Stimulated activated CD4-positive, alpha-beta T cell treated with anti-CD3 and anti-CD28 coated beads, Interleukin-12 subunit alpha, Interleukin-12 subunit beta, amount 100 ng/mL, for 24 hours (primary cell): ENCODE measurements at regions not wholly inside any gene's neighbourhood (a gene's known extent, or its start where the extent isn't known, plus 50 kb on each side); places are given as distances from the start of the nearest gene placed in this dataset.

Experiments used
- DNase-seq, 2 experiments: peaks; one replicate each; pipeline ENCODE4 v3.0.0-alpha.2; 2020; ENCODE audit warnings: low read depth in 2 of 2

DNA sequence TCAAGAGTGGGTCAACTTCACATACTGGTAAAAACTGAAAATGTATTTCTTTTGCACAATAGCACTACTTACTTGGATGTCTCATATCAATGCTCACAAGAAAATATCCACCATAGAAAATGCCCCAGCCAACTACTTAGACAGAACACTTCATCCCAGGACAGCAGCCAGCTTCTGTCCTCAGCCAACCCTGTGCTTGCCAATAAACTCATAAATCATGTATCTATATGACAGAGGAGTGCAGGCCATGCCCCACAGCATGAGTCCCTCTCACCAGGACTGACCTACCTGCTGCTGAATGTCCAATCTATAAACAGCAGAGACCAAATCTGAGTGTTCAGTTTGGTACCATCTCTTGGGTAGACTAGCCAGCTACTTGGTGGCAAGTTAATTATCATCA, 179.3 kb downstream of the OMA1 start:
- DNase-seq = no peak

DNA sequence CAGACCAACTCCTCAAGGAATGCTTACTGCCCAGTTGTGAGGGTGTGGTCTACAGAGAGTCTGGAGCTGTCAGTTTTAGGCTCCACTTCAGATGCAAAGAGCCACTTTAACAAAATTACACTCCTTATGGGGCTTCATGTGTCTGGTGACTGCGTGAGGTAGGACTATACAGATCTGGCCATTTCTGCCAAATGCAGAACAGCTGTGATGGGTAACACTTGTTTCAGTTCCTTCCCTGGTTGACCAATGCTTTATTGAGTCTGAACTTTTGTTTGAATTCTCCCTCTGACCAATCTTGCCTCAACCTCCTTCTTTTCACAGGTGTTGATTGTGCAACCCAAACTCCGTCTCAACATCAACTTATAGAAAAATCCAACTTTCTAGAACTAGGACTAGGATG, 181.2 kb downstream of the OMA1 start:
- DNase-seq = no peak

DNA sequence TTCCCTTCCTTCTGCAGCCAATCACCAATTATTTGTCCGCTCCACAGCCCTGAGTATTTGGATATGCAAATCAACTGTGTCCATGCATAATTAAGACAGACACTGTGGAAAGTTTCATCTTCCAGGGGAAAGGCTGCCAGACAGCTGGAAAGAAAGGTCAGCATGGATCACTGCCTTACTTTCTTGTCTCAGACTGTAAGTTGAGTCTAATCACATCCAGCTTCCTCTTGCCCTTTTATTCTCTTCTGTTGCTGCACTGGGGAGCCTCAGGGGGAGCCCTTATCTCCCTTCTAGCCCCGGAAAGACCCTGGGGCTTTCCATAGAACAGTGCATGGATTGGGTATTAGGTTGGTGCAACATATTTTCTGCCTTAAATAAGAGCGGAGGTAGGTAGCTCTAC, 182.9 kb downstream of the OMA1 start:
- no peak for DNase-seq

DNA sequence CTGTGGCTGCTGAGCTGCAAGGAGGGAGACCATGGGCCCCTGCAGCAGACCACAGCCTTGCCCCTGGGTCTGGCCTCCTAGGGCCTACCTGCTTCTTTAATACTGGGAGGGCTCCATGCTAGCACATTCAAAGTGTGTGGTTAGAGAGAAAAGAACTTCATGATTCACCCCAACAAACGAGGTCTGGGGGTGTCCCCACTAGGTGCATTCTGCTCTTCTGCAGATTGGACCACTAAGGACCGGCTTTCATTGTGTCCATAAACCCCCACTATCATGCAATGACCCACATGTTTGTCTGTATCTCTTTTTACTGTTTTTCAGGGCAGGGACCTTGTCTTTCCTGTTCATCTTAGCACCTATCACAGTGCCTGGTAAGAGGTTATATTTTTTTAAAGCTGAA, 185.4 kb downstream of the OMA1 start:
- no peak for DNase-seq

DNA sequence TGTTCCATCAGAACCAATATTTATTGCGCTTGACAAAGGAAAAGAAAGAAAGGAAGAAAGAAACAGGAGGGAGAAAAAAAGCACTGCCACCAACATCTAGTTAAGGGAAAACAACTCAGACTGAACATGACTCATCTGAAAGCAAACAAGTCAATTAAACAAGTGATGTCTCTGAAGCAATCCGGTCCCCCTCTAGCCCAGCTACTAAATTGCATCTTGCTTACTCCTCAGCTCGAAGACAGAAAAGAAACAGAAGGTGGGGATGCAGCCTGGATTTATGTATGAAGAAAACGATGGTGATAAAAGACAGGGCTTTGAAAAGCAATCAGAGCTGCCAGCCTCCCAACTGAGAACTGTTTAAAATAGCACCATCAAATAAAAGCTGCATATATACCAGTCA, 188.2 kb downstream of the OMA1 start:
- no peak for DNase-seq

DNA sequence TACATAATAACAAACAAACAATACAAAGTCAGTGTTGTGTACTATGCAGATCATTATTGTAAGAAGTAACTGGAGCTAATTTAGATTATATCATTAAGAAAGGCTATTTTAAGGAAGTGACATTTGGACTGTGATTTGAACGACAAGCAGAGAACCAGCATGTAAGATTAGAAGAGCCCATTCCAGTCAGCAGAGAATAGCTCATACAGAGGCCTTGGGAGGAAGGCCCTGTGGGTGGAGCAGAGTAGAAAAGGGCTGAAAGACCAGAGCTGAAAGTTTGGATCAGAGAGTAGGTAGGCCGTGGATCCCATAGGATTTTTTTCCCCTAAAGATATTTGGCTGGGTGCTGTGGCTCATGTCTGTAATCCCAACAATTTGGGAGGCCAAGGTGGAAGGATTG, 190.1 kb downstream of the OMA1 start:
- no peak for DNase-seq

DNA sequence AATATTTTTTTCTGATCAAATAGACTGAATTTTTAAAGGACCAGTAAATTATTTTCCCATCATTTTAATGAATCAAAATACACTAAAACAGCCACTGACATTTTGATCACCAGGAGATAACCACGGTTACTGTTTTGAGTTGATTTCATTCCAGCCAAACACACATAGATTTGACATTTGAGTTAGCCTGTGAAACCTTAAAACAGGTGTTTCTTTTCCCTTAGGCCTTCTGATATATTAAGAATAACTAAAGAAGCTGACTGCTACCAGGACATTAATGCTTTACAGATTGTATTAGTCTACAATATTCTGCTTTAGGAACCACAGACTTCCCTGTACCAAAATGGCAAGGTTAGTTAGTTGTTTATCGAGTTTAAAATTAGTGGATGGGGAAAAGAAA, 193.4 kb downstream of the OMA1 start:
- DNase-seq = no peak

DNA sequence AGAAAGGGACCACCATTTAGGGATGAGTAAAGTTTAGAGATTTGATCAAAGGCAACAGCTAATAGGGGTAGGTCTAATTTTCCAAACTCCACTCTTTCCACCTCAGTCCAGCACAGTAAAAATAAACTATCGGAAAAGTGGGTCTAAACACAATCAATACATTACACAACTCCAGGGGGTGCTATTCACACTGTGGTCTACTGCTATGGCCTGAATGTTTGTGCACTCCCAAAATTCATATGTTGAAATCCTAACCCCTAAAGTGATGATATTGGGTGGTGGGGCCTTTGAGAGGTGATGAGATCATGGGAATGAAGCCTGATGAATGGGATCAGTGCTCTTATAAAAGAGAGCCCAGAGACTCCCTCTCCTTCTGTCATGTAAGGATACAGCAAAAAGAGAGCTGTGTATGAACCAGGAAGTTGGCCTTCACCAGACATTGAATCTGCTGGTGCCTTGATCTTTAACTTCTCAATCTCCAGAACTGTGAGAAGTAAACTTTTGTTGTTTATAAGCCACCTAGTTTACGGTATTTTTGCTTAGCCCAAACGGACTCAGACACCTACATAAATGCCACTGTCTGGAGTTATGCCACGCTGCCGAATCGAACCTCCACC, 193.9 kb downstream of the OMA1 start:
- DNase-seq = no peak

DNA sequence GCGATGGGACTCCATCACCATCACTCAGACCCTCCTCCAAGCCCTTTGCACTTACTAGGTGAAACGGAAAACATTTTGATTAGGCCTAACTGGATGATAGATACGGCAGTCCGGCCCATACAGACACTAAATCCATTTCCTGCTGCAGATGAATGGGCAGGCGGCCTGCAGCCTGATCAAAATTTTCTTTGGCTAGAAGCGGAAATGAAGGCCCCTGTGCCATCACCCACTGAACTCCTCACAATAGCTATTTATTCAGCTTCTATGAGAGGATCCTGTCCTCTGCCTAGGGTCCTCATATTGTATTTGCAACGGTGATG, 200.5 kb downstream of the OMA1 start:
- DNase-seq = no peak

DNA sequence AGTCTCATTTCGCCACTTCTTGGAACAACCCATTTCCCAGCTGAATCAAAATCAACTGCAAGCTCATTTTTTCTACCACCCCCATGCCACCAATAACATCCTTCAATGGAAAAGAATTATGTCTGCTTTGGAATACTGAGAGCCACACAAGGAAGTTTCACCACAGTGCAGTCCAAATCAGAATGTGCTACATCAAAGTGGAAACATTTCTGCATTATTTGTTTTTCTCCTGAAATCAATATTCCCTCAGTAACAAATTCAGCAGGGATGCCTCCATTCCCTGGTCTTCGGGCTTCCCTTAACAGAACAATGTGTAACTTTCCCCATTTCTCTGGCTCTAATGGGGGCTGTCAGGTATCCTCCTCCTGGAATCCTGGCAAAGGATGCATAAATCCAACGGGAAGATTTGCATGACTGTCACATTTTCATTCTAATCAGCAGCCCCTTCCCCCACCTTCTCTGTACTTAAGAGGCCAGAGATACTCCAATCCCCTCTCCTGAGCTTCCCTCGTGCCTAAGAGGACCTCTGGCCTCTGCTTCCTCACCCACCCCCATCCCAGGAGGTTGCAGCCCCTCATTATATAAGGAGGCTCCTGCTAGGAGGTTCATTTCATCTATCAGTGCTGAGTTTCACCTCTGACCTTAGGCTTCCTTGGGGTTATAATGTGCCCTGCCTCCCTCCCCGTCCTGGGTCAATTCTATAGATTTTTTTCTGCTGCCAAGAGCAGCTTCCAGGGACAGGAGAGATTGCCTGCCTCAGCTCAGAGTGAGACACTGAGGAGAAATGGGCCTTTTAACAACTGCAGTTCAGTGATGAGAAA, 201.1 kb downstream of the OMA1 start:
- no peak for DNase-seq

DNA sequence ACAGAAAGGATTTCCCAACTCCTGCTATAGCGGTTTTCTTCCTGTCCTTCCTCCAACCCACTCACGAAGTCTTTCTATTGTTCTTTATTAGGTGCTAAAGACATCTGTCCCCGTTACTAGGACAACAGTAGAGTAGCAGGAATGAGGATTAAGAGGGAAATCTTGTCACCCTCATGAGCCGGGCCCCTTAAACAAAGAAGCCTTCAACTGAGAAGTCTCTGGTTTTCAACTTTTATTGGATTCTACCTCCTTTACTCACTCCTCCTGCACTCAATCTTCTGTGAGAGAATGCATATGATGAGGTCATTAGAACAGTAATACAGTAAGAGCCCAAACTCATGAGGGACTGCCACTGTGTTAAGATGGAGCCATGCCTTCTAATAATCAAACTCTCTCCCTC, 206.3 kb downstream of the OMA1 start:
- no peak for DNase-seq

DNA sequence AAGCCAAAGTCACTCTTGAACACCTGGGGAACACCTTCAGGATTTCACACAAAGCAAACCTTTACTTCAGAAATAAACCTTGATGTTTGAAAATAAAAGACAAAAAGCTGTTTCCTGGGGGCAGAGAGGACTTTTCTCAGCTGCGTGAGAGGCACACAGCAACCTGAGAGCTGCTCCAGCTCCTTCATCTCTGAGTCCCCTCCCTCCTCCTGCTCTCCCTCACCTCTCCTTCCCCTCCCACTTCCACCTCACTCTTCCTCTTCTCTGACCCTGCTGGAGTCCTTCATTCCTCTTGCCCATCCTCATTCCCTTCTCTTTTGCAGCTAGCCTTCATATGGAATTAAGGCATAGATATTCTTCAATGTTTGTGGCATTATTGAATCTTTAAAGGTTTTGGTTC, 208.4 kb downstream of the OMA1 start:
- DNase-seq = no peak

DNA sequence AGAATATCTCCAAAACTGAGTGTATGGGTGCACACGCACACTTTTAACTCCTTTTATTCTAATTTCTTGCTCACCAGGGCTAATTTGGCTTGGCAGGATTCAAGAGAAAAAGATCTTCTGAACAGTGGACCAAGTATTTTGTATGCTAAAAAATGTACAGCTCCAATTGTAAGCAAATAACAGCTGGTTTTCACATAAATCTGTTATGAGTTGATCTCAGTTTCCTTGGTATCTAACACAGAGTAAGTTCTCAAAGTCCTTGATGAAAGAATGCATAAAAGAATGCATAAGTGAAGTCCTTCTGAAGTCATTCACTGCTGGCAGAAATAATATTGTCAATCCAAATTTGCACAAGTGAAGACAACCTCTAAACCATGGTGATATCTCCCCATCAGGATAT, 213.0 kb downstream of the OMA1 start:
- no peak for DNase-seq

DNA sequence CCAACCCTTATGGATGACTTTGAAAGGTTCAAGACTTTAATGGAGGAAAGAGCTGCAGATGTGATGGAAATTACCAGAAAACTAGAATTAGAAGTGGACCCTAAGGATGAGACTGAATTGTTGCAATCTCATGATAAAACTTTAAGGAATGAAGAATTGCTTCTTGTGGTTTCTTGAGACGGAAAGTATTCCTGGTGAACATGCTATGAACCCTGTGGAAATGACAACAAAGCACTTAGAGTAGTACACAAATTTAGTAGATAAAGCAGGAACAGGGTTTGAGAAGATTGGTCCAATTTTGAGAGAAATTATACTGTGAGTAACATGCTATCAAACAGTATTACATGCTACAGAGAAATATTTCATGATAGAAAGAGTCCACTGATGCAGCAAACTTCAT, 215.4 kb downstream of the OMA1 start:
- no peak for DNase-seq

DNA sequence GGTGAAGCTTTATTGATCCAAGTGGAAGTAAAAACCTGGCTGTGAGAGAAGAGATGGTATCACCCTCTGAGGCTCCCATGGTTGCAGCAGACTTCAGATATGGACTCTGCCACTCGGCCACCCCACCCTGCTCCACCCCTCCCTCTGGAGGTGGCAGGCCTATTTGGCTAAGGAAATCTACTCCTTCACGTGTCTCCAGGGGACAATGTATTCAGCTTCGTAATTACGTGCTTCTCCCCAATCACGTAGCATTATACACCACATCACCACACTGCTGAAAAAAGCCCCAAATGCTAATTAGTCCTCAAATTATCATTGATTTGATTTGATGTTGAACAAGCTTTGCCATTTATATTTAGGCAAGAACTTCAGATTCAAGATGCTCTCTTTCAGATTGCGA, 220.7 kb downstream of the OMA1 start:
- DNase-seq = no peak

DNA sequence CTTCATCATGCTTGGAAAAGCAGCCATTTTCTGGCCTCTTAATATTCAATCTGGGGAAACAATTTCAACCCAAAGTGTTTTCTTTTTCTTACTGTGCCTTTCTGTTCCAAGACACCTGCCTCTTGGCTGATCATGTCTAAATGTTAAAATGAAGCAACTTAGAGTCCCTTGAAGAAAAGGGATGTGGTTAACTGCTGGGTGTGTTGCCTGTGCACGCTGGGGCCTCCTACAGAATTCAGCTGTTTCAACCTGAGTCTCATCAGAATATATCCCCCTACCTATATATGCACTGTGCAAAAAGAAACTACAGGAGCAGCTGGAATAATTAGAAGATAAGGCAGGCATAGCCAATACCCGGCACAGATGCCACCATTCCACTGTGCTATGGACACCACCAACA, 222.0 kb downstream of the OMA1 start:
- DNase-seq = no peak

DNA sequence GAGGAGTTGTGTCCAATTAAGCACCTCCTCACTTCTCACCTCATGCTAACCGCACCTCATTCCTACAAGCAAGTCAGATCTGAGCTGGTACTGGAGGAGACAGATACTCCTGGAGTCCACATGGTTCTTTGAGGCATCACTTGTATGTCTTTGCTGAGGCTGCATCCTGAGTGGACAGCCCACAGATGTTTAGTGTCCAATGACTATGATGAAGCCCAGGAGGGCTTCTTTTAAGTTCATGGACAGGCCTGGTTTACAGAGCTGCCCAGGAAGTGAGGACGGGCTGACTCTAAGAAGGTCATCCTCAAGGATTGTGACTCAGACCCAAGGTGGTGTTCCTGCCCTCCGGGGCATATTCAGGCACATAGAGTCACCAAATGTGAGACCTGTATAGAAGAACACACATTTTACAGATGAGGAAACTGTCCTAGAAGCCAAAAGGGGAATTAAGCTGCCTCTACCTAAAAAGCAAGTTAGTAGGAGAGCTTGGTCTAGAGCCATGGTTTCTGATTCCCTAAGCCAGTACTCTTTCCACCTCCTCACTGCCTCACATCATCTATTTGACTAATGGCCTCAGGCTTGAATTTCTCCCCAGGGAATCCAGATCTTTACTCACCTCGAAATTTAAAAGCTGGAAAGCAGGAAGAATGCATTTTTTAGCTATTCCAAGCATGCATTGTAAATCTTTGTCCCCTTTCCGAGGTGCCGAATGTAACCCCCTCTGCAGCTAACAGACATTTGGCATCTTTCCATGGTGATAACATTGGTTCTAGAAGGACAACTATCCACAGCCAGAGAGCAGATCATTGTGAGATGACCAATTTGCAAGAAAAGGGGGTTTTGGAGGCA, 228.1 kb downstream of the OMA1 start:
- DNase-seq = no peak

DNA sequence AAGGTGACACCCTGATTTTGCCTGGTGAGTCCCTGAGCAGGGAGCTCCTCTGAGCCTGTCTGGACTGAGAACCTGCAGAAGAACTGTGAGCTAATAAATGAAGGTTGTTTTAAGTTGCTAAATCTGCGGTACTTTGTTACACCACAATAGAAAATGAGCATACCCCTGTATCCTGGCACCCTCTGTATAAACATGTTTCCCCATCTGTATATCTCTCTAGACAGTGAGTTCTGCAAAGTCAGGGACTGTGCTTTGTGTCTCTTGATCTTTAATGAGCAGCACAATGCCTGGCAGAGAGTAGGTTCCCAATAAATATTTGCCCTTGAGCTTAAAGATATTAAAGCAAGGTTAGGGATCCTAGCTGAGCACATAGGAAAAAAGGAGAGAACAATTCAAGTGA, 228.8 kb downstream of the OMA1 start:
- DNase-seq = no peak

DNA sequence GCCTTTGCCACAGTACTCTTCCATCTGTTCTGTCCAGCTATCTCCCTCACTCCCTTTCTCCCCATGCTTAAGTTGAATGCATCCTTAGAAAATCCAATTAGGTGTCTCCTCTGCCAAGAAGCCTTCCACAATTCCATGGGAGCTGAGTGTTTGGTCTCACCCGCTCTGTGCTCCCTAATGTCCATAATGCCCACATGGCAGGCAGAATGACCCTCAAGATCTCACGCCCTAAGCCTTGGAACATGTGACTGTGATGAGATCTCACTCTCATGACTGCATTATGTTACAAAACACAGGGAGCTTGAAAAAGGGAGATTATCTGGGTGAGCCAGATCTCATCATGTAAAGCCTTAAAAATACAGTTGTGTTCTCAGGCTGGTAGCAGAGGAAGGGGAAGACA, 229.4 kb downstream of the OMA1 start:
- no peak for DNase-seq

DNA sequence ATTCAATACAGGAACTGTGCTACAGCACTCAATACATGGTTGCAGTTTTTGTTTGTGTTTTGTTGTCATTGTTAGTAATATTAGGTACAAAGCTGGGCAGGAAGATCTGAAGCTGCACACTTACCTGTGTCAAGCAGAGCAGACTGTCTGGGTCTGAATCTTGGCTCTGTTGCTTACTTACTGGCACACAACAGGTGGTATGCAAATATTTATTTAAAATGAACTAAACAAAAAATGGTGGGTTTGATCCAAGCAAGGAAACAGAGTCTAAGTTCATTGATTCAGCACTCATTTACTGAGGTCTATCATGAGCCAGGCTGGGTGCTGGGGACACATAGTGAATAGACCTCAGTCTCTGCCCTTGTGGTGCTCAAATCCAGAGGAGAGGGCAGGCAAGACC, 230.4 kb downstream of the OMA1 start:
- no peak for DNase-seq

DNA sequence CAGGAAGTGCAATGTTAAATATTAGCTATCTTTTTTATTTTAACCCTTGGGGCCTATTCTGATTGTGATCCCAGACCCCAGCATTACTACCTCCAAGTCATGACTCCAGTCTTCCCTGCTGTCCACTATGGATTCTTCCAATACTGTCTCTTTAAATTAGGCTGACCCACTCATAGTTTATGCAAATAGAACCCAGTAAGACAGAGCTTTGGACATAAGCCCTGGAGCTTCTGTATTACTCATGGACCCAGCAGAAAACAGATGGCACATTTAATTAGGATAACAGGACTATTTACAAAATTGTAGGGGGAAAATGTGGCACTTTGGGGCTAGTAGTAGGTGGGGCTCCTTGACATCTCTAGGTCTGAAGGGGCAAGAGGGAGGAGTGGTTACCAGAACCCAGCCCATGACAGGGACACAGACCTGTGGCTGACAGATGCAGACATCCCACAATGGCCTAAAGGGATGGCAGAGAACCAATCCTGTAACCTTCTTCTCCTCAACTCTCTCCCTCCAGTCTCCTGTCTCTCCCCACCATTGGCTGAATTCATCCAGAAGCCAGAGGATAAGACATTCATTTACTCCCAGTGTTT, 233.5 kb downstream of the OMA1 start:
- no peak for DNase-seq

DNA sequence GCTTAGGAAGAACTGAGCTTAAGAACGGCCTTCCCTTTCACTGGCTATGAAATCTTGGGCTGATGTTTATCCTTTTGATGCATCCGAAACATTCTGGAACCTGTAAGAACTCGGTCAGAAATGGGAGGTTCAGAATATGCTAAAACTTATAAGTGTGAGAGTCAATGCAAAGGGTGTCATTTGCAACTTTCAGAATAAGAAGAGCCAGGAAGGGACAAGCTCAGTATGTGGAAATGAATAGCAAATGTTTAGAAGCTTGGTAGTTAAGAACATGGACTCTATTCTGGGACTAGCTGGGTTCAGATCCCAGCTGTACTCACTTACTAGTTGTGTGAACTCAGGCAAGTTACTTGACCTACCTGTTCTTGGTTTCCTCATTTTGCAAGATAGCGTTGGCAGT, 234.1 kb downstream of the OMA1 start:
- no peak for DNase-seq

DNA sequence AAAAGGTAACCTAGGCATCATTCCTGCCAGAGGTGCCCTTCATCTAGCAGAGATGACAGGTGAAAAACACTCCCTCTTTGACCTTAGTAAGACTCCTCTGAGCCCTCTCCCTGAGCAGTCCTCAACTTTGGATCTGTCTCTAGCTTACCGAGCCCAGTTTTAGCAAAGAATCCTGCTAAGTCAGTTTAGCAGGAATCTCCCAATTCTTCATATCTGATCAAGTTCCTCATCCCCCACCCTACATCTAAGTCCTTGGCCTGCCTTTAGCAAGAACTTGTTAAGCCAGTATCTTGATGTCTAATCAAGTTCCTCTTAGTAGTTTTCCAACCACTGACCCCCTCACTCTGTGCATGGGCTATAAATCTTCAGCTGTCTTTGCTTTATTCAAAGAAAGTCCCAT, 235.6 kb downstream of the OMA1 start:
- no peak for DNase-seq
